NCI-H1092 (cell line): ENCODE measurements at regions not wholly inside any gene's neighbourhood (a gene's known extent, or its start where the extent isn't known, plus 50 kb on each side); places are given as distances from the start of the nearest gene placed in this dataset.

ENCODE experiments used
- DNase-seq: peaks from one replicate; lab custom pipeline; 2025; lab: John Stamatoyannopoulos, UW

DNA sequence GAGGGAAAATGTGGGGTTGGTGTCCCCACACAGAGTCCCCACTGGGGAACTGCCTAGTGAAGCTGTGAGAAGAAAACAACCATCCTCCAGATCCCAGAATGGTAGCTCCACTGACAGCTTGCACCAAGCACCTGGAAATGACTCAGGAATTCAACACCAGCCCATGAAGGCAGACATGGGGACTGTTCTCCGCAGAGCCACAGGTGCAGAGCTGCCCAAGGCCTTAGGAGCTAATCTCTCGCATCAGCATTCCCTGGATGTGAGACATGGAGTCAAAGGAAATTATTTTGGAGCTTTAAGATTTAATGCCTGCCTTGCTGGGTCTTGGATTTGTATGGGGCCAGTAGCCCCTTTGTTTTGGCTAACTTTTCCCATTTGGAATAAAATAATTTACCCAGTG lies 367.9 kb downstream of the FAM133A start:
- DNase-seq, result no peak

DNA sequence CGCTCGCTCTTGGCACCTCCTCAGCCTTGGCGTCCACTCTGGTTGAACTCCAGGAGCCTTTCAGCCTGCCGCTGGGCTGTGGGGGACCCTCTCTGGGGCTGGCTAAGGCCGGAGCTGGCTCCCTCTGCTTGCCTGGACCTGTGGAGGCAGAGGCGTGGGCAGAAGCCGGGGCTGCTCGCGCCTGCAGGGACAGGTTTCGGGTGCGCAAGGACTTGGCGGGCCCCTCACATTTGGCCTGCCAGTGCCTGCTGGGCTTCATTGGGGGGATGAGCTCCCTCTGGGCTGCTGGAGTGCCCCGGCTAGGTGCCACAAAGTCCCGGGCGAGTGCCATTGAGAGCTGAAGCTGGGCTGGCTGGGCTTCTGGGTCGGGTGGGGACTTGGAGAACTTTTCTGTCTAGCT lies 371.7 kb downstream of the FAM133A start:
- no peak for DNase-seq

- DNase-seq, result no peak
Observed at GRCh38 chrX:94051926-94052325, 377.9 kb downstream of the FAM133A start.

GRCh38 chrX:94053575-94053974 lies 379.6 kb downstream of the FAM133A start:
- no peak for DNase-seq

DNA sequence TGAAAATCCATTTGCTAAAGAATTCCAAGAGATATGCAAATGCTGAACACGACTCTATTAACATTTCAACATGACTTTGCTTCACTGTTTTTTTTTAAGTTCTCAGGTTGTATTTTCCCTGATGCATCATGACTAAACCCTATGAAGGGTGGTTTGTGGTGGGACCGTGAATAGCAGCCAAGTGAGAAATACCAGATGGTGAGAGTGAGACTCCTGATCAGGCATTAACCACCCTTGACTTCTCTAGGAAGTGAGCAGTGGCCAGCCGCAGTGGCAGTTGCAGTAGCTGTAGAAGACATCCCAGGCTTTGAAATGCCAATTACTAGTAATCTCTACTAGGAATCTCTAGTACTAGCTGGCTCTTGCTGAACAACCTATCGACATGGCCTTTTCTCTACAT lies 383.4 kb downstream of the FAM133A start:
- DNase-seq, result no peak

DNA sequence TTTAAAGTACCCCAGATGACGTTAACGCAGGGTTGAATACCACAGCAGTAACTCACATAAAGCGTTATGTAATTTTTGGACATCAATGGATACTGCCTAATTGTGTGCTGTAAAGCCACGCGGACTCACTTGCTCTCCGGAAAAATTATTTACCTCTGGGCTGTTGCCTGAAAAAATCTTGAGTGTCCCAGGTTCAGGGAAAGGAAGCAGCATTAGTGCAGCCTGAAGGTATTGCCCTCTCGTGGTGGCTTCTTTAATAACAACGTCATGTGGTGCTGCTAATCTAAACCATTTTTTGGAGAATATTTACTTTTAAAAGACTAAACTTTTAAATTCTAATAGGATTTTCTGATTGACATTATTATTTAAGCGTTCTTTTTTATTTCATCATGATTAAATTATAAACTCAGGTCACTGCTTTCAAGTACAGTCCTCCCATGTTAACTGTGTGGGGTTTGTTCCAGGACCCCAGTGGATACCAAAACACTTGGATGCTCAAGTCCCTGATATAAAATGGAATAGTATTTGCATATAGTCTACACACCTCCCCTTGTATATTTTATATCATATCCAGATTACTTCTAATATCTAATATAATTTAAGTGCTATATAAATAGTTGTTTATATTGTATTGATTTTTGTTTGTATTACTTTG lies 384.8 kb downstream of the FAM133A start:
- no peak for DNase-seq

GRCh38 chrX:94065091-94065490 lies 391.1 kb downstream of the FAM133A start:
- no peak for DNase-seq

DNA sequence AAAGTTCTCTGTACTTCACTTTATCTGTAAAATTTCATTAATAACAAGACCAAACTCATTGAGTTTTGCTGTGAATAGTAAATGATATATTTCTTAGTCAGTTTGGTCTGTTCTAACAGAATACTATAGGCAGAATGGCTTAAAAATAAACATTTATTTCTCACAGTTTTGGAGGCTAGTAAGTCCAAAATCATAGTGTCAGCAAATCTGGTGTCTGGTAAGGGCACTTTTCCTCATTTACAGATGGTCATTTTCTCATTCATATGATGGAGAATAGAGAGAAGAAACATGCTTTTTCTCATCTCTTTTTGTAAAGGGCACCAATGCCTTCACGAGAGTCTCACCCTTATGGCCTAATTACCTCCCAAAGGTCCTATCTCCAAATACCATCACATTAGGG lies 415.1 kb downstream of the FAM133A start:
- DNase-seq, result no peak

DNA sequence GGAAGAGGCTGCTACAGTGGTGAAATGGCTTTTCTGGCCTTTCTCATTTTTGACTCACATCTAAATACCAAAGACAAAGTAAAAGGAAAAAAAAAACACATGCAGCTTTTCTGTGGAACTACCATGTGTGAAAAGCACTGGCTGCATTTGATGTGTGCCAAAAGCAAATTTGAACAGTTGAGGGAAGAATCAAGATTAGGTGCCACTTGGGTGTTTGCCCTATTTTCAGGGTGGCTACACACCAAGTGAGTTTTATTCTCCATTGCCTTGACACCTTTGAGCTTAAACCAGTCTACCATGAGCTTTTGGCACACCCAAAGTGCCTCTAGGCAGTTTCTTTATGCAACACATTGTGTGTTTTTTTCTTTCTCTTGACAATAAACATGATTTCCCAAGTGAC lies 423.9 kb downstream of the FAM133A start:
- no peak for DNase-seq

DNA sequence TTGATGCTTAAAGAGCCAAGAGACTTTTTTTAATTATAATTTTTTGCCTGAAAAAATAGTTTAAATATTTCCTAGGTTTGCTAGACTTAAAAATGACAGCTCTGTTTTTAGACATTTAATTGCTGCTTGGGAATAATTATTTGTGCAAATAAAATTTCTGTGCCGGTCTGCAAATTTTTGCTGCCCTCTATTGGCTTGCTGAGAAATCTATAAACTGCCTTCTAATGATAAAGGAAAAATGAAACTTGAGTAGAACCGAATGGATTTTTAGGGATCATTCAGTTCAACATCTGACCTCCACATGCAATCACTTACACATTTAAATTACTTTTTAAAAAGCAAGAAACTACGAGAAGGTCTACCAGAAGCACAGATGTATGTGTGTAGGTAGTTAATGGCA lies 434.0 kb downstream of the FAM133A start:
- no peak for DNase-seq

DNA sequence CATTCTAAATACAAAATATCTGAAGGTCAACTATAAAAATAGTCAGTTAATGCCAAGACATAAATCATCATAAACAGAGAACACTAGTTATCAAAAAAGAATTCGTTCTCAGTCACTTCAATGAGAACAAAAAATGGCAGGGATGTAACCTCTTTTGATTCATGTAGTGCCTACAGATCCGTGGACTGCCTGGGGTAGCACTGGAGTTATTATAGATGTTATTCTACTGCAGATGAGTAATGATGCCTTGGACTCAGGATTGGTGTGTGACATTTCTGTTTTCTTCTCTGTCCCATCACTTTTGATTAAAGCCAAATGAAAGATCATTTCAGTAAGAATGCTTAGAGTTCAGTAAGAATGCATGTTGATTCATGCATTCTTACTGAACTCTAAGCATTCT lies 440.4 kb downstream of the FAM133A start:
- no peak for DNase-seq

GRCh38 chrX:94121799-94122198 lies 447.8 kb downstream of the FAM133A start:
- DNase-seq, result no peak

DNA sequence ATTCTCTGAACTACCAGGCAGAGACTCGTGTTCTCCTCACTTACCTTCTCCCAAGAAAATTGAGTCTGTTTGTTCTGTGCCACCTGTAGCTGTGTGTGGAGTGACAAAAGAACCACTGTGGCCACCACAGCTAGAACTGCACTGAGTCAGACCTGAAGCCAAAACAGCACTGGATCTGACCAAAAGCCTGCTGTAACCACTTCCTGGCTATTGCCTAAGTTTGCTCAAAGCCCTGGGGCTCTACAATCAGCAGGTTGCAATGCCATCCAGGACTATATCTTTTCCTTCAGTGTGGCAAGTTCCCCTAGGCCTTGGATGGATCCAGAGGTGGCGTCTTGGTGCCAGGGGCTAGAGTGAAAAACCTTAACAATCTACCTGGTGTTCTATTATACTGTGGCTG lies 449.1 kb downstream of the FAM133A start:
- no peak for DNase-seq

- DNase-seq, result no peak
Observed at GRCh38 chrX:94162971-94163370, 489.0 kb downstream of the FAM133A start.

GRCh38 chrX:94178145-94178788 lies 504.3 kb downstream of the FAM133A start:
- DNase-seq, result no peak

GRCh38 chrX:94204524-94204923 lies 530.5 kb downstream of the FAM133A start:
- no peak for DNase-seq

DNA sequence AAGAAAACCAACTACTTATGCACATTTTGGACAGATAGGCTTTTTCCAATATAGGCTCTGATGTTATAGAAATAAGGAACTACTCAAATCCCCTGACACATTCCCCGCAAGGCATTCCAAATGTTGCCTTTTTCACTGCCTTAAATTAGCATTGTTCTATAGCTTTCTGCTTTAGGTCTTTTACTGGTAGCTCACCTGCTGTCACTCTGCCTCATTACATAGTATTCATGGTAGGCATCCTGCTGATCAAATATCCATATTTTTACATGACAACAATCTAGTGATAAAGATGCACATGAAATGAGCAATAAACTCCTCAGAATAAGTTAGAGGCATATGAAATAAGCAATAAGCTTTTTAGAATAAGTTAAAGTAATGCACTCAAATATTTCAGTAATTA lies 542.7 kb downstream of the FAM133A start:
- DNase-seq, result no peak

DNA sequence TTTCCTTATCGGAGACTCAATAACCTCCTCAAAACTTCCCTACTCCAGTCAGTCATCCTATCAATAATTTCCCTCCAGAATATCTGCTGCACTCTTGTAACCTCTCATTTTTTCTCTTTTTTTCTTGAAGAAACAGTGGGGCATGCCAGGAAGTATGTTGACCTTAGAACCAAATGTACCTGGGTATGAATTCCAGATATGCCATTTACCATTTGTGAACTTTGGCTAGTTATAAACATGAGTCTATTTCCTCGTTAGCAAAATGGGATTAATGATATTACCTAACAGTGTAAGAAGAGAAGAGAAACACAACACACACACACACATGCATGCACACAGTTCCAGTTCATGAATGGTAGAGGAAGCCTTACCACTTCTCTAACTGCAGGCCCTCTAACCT lies 578.2 kb downstream of the FAM133A start:
- no peak for DNase-seq

DNA sequence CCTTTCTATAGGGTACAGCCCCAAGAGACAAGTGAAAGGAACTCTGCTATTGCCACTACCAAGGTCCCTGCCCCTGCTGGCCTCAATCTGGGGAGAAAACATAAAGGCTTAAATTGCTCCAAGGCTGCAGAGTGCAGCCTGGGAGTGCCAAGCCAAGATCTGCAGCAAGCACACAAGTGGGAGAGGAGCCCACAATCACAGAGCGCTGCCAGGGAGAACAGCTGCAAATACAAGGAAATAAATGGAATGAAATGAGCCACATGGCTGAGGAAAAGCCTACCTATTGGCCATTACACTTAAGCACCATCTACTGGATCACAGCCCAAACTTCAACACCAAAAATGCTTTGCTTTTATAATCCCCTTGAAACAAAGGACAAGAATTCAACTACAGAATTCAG lies 582.4 kb downstream of the FAM133A start:
- no peak for DNase-seq

DNA sequence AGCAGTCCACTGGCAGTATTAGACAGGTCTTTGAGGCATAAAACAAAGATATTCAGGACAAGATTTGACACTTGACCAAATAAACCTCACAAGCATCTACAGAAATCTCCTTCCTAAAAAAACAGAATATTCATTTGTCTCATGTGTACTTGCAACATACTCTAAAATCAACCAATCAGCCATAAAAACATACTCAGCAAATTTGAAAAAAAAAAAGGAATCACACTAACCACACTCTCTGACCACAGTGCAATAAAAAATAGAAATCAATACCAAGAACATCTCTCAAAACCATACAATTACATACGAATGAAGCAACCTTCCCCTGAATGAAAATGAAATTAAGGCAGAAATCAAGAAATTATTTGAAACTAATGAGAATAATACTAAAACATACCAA lies 591.3 kb downstream of the FAM133A start:
- no peak for DNase-seq

- no peak for DNase-seq
Observed at GRCh38 chrX:94288325-94288724, 614.3 kb downstream of the FAM133A start.

DNA sequence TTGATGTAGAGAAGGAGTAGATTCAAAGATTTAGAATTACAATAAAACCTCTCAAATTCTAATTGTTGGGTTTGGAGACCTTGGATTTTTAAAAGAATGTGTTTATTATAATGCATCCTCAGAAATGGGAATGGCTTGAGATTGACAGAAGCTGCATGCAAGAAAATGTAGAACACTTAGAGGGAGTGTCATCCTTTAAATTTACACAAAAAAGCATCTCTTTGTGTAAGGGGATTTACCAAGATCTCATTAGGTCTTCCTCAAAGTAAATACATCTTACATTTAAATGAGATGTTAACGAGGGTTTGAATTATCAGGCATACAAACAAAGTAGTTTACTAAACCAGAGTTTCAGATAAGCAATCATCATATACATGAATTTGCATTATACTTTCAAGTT lies 615.0 kb downstream of the FAM133A start:
- DNase-seq, result no peak

DNA sequence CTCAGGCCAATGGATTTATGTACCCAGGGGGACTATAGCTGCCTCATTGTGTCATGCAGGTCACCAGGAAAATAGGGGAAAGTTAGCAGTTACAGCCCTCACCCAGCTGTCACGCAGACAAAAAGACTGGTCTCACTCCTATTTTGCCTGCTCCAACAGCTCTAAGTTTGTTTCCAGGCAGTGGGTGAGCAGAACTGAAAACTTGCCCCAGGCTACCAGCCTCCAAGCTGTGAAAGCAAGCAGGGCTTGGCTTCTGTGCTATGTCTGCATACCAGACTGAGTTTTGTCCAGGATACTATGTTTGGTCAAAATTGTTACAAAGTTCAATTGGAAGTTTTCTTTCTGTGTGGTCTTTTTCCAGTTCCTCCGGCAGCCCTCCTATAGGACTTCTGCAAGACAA lies 628.4 kb downstream of the FAM133A start:
- no peak for DNase-seq

- no peak for DNase-seq
Observed at GRCh38 chrX:94329182-94329581, 655.2 kb downstream of the FAM133A start.
